HG03103 (cell line): ENCODE measurements at regions not wholly inside any gene's neighbourhood (a gene's known extent, or its start where the extent isn't known, plus 50 kb on each side); places are given as distances from the start of the nearest gene placed in this dataset.

Experiments
- ATAC-seq: cut with Tn5 transposase; IDR thresholded peaks from one replicate; pipeline ENCODE4 v1.9.1; 2021; ENCODE audit warnings: low read depth; ENCODE audit not compliant: unreplicated experiment

DNA sequence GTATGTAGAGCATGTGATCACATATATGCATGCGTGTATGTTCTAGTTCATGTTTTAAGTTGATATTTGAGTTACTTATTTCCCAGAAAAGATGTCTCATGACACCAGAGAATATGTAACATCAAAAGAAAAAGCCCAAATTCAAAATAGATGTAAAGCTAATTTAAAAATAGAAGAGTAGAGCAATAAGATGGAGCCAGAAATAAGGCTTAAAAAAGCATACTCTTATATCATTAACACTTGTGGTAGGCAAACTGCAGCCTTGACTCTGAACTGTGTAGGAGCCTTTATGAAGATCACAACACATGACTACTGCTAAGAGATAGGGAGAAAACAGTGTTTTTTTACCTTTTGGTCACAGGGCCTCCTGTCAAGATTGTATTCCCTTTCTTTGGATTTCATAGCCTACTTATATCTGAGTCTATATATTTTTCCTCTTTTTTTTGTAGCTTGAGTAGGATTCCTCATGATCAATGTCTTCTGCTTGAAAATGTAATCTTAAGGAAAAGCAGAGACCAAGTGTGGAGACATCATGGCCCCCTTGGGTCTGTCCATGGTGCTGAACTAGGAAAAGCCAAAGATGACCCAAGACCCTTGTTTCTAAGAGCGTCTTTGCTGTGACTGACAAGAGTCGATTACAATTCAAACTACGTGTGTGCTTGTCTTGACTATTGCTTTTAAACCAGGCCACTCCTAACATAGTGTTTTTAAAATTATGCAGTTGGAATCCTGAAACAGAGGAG is 390.4 kb downstream of the SHISA9 start:
- no peak for ATAC-seq

DNA sequence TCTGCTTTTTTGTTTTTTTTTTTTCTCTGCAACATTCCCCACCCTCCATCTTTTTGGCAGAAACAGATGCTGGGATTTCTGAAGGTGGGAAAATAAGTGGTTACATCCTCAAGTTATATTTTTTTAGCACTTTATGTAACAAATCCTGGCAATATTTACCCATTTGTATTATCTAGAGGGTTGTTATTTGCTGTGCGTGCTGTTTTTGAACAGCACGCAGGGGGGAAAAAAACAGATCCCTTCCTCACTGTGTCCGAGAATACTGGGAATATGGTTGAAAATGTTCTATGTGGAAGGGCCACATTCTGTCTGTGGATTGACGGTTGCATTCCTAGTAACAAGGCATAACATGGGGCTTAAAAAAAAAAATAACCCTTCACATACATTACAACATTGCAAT is 394.8 kb downstream of the SHISA9 start:
- no peak for ATAC-seq

DNA sequence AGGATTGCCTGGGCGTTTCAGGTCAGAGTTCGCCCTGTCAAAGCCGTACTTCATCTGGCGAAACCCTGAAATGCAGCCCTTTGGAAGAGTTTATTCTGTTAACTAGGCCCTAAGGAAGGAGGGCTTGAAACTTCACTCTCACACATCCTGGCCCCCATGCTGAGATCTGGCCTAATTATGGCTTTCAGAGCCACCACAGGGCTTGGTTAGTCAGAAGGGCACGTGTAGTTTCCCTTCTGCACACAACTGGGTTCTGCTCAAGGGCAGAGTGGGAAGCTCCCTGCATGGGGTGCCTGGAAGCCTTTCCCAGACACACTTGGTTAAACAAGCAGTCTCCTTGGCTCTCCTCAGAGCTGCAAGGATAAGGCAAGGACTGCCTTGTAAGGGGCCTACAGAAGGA is 397.3 kb downstream of the SHISA9 start:
- ATAC-seq: no peak

DNA sequence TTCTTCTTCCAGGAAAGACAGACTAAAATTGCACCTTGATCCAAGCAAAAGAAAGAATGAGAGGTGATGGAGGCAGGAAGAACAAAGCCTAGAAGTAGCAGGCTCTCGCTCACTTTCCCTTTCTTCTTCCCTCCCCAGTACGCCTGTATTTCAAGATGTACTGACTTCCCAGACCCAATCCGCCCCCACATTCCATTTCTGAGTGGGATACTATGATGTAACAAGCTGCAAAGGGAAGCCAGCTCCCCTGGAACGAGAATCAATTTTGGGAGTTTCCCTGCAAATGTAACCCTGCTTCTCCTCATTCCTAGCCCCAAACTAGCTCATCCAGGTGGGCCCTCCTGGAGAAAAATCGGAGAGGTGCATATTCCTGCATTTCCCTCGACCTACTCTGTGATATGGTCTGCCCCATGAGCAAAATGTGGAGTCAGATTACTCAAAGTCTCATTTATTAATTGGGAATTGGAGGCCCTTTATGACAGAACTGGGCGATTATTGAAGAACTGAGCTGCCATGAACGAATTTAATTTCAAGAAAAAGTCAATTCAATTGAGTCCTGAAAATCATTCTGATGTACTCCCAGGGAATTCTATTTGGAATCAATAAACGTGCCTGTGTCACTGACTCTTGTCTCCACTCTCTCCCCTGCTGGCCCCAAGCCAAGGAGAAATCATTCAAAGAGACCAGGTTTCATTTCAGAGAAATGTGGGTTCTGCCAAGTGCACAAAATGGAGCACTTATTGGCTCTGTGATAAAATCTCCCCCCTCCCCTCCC is 398.9 kb downstream of the SHISA9 start:
- ATAC-seq: no peak

DNA sequence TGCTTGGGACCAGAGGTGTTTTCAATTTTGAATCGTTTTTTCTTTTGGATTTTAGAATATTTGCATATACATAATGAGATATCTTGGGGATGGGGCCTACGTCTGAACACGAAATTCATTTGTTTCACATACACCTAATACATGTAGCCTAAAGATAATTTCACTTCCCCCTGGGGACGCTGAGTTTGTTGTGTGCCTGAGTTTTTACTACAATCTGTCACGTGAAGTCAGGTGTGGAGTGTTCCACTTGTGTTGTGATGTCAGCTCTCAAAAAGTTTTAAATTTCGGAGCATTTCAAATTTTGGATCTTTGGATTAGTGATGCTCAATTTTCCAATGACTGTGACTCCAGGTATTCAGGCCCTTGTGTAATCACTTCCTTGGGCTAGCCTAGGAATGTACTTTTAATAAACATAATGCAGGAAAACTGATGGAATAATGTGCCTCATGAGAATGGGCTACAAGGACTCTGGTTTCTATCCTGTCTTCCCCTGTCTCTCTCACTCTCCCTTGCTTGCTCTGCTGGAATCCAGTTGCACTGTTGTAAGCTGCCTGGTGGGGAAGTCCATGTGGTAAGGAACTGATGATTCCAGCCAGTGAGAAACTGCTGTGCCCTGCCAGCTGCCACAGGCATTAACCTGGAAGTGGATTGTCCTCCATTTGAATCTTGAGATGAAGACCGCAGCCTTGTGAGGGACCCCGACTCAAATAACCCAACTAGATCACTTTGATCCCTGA is 403.8 kb downstream of the SHISA9 start:
- no peak for ATAC-seq

DNA sequence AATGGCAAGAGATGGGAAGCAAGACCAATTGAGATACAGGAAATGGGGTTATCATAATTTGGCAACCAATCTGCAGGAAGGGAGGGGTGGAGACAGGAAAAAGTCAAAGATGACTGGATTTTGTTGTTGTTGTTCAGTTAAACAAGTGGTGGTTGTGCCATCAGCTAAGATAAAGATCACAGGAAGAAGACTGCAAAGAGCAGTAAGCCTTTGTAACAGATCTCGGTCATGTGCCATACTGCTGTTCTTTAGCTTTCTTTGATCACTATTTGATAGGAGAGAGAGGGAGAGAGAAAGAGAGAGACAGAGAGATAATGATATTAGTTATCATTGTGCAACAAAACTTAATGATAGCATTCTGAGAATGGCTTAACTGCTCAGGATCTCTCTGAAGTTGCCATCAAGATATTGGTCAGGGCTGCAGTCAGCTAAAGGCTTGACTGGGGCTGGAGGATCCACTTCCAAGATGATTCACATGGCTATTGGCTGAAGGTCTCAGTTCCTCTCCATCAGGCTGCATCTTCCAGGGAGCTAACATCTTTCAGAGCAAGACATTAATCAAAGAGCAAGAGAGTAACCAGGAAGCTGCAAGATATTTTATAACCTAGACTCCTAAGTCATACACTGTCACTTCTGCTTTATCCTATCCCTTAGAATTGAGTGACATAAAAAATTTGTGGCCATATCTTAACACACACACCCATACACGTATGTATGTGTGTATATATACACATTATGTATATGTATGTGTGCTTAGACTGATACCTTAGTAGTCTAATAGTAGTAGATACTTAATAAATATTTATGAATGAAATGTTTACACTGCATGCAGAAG is 405.0 kb downstream of the SHISA9 start:
- no peak for ATAC-seq

DNA sequence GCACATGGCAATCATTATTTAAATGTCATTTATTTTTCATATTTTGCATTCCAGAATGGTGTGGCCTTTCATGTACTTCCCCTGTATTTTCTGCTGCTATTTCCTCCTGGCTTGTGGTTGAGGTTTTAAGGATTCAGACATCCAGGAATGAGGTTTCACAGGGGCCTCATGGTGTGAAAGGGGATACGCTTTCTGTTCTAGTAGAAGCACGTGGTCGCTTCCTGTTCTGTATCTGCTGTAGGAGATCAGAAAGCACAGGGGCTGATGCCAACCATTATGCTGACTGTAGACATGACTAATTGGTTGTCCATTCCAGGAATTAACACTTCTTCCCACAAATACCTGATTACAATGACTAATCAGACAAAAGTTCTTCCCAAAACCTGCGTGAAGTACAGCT is 405.9 kb downstream of the SHISA9 start:
- ATAC-seq: no peak

DNA sequence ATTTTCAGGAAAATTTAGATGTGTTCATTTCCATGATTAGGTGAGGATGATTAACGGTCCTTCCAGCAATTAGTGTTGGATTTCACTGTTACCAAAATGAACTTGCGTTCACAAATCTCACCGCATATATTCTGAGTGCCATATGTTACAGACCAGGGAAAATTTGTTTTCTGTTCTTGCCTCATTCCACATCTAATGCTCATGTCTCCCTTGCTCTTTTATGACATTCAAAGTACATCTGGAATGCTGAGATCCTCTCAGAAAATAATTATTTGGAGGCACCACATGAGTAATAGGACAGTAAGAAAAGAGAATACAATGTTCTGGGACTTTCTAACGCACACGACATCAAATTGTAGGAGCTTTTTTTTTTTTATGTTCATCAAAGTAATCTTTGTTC is 406.5 kb downstream of the SHISA9 start:
- no peak for ATAC-seq

DNA sequence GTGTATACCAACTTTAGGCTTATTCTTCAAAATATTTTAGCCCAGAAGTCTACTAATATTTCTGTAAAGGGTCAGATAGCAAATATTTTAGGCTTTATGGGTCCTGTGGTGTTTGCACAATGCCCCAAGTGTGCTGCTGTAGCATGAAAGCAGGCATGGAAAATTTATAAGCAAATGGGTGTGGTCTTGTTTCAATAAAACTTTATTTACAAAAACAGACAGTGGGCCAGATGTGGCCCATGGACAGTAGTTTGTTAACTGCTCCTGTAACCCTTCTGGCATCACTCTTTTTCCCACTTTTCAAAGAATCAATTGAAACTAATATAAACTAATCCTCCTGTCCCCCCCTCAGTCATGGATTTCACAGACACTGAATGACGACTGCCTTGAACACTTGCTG is 410.7 kb downstream of the SHISA9 start:
- ATAC-seq: no peak

DNA sequence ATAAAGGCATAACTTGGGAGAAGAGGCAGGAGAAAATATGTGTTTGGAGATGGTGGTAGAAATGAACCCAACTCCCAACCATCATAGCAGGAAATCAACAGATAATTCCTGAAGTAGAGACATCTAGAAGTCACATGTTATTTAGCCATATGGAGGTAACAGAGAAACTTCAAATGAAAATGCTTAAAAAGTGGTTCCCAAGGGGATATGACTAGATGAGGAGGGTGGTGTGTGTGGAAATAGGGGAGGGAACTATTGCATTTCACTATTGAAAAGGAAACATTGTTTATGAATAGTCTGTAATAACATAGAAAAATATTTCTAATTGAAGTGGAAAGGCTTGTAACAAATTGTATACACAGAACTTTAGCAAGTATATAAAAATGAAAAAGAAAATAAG is 412.0 kb downstream of the SHISA9 start:
- no peak for ATAC-seq

DNA sequence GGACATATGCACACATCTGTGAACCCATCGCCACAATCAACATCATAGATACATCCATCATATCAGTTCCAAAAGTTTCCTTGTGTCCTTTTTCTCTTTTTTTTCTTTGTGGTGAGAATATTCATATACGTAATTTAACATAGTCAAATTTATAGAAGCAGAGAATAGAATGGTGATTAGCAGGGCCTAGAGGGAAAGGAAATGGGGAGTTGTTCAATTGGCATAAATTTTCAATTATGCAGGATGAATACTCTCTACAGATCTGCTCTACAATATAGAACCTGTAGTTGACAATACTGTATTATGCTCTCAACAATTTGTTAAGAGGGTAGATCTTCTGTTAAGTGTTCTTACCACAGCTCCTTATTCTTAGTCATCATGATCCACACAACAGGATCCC is 413.2 kb downstream of the SHISA9 start:
- no peak for ATAC-seq

DNA sequence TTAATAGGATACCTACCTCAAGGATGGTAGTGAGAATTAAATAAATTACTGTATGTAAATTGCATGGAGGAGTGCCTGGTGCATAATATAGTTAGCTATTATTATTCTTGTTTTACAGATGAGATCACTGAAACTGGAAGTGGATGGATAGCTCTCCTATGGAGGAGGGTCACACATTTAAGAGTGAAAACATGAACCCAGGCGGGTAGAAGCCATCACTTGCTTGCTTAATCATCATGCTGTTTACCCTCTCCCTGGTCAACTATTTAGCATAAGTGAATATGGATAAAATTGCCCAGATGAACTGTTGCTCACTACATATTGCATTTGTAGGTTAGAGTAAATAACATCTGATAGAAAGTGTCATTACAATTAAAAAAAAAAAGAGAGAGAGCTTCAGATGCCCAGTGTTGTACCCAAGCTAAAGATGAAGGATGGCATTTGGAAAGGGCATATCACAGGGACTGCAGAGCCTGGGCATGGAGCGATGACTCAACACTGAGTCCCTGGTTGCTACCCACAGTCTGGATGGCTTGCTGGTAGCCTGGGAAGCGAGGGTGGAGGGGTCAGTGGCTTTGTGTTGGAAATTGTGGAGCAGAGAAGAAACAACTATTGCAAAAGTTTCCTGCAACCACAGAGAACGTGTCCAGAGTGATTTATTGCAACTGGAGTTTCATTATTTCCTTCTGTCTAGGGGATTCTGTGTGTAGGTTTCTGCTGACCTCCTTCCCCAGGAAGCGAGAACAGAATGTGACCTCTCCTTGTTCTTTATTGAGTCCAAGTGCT is 414.4 kb downstream of the SHISA9 start:
- no peak for ATAC-seq

DNA sequence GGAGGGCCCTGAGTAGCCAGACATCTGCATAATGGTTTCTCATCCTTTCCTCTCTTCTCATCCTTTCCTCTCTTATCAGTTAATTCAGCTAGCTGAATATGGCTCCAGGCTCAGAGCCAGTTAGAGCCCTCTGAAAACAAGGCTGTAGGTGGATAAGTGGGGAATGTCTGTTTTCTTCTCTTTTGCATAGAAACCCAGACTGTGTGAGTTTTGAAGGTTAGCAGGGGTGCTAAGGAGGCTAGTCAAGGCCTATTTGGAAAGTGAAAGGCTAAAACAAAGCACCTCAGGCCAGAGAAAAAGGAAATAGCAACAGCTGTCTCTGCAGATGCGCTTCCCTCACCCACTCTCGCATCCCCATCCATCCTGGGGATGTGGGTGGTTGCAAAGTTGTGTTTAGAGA is 420.9 kb downstream of the SHISA9 start:
- ATAC-seq: no peak

DNA sequence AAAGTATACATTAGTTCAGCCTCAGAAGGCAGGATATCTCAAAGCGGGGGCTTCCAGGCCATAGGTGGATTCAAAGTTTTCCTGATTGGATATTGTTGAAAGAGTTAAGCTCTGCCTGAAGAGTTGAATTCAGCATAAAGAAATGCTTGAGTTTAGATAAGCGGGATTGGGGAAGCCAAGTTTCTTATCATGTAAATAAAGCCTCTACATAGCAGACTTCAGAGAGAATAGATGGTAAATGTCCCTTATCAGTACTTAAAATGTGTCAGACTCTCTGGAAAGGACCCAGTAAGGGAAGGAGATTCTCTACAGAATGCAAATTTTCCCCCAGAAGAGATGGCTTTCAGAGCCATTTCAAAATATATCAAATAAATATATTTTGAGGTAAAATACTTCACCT is 423.5 kb downstream of the SHISA9 start:
- ATAC-seq: no peak

DNA sequence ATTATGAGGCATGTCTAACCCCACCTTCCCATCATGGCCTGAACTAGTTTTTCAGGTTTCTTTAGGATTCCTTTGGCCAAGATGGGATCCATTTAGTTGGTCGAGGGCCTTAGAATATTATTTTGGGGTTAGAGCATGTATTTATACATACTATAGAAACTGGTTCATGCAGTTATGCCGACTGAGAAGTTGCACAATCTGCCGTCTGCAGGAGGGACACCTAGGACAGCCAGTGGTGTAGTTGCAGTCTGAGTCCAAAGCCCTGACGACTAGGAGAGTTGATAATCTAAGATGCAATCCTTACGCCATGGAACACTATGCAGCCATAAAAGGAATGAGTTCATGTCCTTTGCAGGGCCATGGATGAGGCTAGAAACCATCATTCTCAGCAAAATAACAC is 424.0 kb downstream of the SHISA9 start:
- ATAC-seq: no peak

DNA sequence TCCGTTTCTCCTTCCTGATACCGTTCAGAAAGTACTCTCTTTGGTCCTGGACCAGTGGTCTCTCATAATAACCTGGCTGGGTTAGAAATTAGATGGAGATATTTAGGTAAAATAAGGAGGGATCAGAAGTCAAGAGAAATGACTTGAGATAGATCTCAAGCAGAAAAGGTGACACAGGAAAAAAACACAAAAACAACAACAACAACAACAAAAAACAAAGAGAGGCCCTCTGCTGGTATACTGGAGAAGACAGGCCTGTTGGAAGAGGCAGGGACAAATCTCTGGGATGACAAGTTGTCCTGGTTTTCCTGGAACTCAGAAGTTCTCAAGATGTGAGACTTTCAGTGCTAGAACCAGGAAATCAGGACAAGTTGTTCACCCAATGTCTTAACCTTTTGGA is 430.5 kb downstream of the SHISA9 start:
- ATAC-seq: no peak

DNA sequence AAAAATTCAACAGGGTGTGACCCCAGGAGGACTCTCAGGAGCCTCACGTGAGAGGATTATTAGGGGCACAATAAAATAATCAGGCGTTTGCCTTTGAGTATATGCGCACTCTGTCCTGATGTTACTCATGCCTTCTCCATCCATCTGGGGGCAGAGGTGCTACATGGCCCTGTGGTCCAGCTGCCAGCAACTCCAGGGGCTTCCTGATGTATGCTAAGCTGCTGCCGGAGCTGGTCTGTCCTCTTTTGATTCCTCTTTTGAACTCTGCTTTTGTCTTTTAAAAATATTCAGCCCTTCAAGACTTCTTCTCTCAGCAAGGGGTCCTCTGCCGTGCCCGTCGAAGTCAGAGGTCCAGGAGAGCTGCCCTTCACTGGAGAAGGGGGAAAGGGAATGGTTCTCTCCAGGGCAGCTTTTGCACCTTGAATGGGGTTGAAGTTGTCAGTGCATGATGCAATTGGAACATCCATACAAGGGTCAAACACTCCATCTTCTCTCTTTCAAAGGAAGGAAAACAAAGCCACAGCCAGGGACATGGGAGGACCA is 431.4 kb downstream of the SHISA9 start:
- ATAC-seq: no peak

DNA sequence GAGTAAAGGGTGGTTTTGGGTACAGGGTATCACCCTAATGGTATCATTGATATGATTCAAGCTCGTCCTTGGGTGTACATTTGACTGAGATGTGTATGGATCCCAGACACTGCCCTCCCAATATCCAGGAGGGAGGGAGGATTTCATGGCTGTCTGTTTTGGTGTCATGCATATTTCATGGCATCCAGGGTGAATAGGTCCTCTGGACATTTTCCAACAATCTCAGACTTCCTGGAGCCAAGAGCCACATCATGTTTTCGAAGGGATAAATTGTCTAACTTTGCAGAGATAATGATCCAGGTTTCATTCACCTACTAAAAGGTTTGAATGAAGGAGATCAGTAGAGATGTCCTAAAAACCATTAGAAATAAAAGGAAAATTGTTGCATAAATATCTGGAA is 431.9 kb downstream of the SHISA9 start:
- ATAC-seq: no peak

DNA sequence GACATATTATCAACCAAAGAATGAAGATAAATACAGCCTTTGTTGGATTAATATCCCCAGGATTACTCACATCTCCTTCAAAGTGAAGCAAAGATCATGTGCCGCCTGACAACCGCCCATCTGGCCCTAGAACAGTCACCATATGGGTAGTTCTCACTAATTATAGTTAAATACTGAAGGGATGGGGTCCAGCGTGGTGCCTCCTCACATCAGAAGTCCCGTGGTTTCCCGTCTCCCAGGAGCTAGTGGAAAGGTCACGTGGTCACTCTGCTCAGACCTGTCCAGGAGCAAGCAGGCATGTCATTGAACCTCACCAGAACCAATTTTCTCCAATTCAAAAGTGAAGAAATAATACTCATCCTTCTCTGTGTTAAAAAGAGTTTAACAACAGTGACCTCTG is 434.5 kb downstream of the SHISA9 start:
- no peak for ATAC-seq

DNA sequence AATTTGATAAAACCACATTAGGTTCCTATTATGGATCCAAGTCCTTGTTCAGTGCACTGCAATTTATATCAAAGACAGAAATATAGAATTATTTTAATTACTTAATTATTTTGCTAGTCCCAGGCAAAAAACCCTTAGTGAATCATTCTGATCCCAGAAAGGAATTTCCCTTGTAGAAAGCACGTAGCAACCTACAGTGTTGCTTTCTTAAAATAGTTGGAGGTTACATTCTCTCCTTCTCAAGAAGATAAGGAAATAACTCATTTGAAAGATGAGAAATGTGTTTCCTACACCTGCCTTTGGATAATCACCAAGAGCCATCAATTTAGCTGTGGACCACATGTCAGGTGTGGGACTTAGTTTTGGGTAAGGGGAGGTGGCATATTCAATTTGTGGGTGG is 434.9 kb downstream of the SHISA9 start:
- no peak for ATAC-seq
